NOMO-1 treated with DMSO at 0.1 percent for 48 hours (cell line): ENCODE measurements at regions not wholly inside any gene's neighbourhood (a gene's known extent, or its start where the extent isn't known, plus 50 kb on each side); places are given as distances from the start of the nearest gene placed in this dataset.
"Not testable (repeated sequence)": the region's sequence is repeated elsewhere in the genome, so short reads cannot be mapped to it uniquely, and the experiment has no call there.

Source experiments
- DNase-seq: peaks from one replicate; lab custom pipeline; 2025; ENCODE audit not compliant: unreplicated experiment; lab: John Stamatoyannopoulos, UW

GRCh38 chr5:83404182-83404716 lies 67.3 kb upstream of the VCAN start:
- DNase-seq: no peak

- DNase-seq: no peak
Measured at GRCh38 chr5:83405662-83406061, 65.9 kb upstream of the VCAN start.

- DNase-seq: no peak
Measured at GRCh38 chr5:83406906-83407305, 64.6 kb upstream of the VCAN start.

- DNase-seq: no peak
Measured at GRCh38 chr5:83407931-83408330, 63.6 kb upstream of the VCAN start.

- no peak for DNase-seq
Measured at GRCh38 chr5:83408719-83409118, 62.8 kb upstream of the VCAN start.

GRCh38 chr5:83409776-83410175 lies 61.8 kb upstream of the VCAN start:
- not testable (repeated sequence) for DNase-seq

- DNase-seq: peak; percentile 85
Measured at GRCh38 chr5:83410319-83410718, 61.2 kb upstream of the VCAN start.

- DNase-seq: no peak
Measured at GRCh38 chr5:83414601-83415000, 56.9 kb upstream of the VCAN start.

GRCh38 chr5:83417884-83418283 lies 53.7 kb upstream of the VCAN start:
- no peak for DNase-seq

GRCh38 chr5:83418356-83419321 lies 52.9 kb upstream of the VCAN start:
- no peak for DNase-seq
